GM21515 (cell line): ENCODE measurements at regions not wholly inside any gene's neighbourhood (a gene's known extent, or its start where the extent isn't known, plus 50 kb on each side); places are given as distances from the start of the nearest gene placed in this dataset.

Experiments
- ATAC-seq: cut with Tn5 transposase; IDR thresholded peaks from one replicate; pipeline ENCODE4 v1.9.1; 2021; ENCODE audit not compliant: unreplicated experiment

DNA sequence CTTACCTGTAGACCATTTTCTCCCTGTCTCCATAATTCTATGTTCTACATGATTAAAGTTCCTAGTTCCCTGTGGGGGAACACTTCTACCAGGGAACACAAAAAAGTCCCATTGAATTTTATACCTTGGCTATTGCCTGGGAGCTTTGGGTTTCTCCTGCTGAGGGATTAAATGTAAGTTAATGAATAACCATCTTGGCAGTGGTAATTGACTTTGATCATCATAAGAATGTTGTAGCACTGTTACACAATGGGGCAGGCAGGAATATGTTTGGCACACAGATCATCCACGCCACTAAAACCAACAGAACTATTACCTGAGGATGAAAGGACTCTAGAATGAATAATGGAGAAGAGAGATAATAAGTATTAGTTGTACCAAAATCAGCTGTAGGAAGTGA, 1106.2 kb upstream of the GJE1 start:
- ATAC-seq, result no peak

DNA sequence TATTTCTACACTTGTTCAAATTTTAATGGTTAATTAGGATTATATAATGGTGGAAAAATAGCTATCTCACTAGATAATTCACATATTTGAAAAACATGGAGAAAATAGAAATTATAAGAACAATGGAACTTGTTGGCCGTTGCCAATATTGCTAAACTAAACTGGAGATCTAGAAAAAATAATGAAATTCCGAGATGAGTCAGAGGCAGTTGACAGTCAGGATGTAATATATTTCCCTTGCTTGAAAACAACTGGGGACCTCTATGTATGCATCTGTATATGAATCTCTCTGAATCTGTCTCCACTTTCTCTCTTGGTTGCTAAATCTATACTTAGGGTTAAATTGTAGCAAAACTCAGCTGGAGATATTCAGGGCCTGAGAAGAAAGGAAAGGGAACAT, 1108.2 kb upstream of the GJE1 start:
- no peak for ATAC-seq

GRCh38 chr6:141017941-141018340, 1114.8 kb upstream of the GJE1 start:
- ATAC-seq, result no peak

DNA sequence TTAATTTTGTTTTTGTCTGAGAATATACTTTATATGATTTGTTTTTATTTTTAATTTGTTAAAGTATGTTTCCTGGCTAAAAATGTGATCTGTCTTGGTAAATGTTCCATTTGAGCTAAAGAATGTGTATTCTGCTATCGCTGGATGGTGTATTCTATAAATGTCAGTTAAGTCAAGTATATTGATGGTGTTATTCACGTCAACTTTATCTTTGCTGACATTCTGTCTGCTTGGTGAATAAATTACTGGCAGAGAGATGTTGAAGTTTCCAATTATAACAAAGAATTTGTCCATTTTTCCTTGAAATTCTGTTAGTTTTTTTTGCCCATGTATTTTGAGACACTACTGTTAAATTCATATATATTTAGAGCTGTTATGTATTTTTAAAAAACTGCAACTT, 1131.8 kb upstream of the GJE1 start:
- no peak for ATAC-seq

DNA sequence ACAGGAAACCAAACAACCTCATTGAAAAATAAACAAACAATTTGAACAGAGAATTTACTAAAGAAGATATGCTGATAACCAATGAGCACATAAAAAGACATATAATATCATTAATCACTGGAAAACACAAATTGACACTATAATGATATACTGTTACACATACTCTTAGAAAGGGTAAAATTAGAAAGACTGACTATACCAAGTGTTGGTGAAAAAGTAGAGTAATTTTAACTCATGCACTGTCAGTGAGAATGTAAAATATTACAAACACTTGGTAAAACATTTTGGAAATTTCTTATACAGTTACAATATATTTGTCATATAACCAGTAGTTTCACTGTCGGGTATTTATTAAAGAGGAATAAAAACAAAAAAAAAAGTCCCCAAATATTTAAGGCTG, 1139.2 kb upstream of the GJE1 start:
- ATAC-seq, result no peak

GRCh38 chr6:140992678-140993077, 1140.0 kb upstream of the GJE1 start:
- ATAC-seq, result no peak

DNA sequence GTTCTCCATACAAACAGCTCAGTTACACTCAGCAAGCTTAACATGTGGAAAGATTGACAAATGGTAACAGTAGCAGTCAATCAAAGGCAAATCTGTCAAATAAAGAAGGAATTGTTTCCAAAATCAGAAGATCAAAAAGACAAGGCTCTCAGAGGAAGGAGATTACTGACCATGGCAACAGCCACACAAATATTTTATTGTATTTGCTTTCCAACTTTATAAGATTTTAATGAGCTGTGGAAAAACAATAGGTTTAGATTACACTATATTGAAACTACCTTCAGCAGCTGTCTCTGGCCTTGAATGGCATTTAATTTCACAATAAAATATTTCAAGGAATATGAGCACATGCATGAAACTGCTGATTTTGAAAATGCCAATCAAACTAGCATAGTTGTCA, 1143.9 kb upstream of the GJE1 start:
- no peak for ATAC-seq

- no peak for ATAC-seq
Measured at GRCh38 chr6:140987364-140988155, 1145.2 kb upstream of the GJE1 start.

DNA sequence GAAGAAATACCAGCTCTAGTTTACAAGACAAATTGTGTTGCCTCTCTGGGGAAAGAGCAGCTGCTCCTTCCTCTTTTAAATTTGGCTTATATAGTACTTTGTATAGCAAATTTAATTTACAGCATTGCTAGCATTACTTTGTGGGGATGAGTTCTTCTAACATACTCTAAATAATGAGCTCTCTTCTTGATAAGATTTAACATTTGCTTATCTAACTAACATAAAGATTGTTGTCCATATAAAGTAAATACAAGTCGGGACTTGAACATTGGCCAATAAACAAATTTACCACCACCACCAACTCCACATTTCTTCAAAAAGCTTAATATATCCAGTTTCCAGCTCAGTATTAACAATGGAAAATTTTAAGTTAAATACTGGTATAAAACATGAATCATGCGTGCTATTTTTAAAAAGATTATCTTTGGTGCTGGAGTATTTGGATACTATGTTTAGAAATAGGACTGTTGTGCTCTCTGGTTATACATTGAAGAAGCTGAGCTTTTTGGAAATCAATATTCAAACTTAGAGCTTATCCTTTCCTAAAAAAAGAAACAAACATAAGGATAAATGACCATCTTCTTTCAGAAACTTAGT, 1146.9 kb upstream of the GJE1 start:
- no peak for ATAC-seq

GRCh38 chr6:140980265-140980887, 1152.3 kb upstream of the GJE1 start:
- ATAC-seq, result no peak

DNA sequence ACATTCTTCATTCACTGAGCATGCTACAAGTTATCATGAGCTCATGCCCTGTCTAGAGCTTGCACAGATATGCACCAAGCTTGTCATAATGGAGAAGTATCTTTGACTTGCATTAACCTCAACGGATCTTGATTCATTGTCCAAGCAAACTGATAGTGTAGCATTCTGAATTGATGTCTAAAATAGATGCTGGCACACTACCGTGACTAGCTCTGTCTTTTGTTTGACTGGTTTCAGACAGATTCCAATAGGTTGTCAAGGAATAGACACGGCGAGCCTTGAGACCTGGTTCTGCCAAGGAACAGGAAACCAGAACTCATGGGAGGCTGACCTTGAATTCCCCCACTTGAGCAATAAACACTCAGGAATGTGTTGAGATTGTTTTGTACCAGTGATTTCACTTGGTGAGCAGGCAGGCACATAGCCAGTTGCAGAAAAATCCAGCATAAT, 1153.1 kb upstream of the GJE1 start:
- ATAC-seq, result no peak

- ATAC-seq, result no peak
Measured at GRCh38 chr6:140977403-140977802, 1155.3 kb upstream of the GJE1 start.

DNA sequence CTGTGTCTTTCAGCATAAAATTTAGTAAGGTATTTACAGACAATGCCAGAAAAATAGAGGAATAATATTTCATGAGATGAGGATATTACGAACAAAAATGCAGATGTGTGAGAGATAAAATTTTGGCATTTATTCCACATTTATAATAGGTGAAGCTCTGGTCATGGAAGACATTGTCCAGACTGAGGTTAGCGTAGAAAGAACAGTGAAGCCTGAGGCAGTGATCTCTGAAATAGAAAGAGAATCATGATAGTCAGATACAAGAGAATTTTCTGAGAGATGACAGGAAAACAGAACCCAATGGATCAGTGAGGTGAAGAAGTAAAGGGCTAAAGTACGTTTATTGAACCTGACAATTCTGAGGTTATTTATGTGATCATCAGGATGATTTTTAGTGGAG, 1155.9 kb upstream of the GJE1 start:
- no peak for ATAC-seq

GRCh38 chr6:140970485-140970884, 1162.2 kb upstream of the GJE1 start:
- no peak for ATAC-seq

- ATAC-seq, result no peak
Measured at GRCh38 chr6:140968062-140968461, 1164.7 kb upstream of the GJE1 start.

DNA sequence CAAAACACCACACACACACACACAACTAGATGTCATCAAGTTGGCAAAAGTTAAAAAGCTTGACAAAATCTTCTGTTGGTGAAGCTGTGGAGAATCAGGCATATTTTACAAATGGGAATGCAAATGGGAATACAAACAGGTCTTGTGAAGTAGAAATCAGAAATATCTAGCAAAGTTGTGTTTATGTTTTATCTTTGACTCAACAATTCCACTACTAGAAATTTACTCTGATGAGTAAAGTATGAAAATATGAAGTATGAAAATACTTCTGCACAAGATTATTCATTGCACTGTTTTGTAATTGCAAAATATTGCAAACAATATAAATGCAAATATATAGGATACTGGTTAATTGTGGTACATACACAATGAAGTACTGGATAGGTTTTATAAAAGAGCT, 1166.0 kb upstream of the GJE1 start:
- ATAC-seq, result no peak

GRCh38 chr6:140960566-140960965, 1172.2 kb upstream of the GJE1 start:
- ATAC-seq, result no peak

GRCh38 chr6:140957386-140957785, 1175.3 kb upstream of the GJE1 start:
- ATAC-seq, result no peak

GRCh38 chr6:140956571-140957369, 1176.0 kb upstream of the GJE1 start:
- no peak for ATAC-seq

DNA sequence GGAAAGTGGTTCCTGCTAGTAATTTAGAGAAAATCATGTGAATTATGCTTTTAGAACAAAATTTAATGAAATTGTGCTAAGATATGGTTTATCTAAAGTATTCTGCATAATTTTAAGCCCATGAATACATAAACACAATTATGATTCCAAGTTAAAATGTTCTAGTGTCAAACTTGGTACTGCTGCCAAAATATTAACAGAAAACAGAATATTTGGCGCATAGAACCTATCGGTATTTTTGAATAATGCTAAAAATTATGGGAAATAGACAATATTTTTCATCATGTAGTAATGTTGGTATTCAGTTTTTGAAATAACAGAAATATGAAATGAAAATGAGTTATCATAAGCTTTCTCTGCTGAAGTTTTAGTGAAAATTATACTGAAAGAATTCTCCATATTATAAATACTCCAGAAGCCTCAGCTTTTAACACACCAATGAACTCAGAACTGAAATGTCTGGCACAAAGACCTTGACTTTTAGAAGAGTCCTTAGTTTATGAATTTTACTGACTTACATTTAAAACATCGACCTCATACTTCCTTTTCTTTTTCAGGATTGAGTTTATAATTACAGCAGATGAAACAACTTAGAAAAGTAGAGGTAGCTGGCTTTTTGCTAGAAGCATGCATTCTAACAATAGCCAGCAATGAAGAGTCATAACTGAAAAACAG, 1192.3 kb upstream of the GJE1 start:
- no peak for ATAC-seq

DNA sequence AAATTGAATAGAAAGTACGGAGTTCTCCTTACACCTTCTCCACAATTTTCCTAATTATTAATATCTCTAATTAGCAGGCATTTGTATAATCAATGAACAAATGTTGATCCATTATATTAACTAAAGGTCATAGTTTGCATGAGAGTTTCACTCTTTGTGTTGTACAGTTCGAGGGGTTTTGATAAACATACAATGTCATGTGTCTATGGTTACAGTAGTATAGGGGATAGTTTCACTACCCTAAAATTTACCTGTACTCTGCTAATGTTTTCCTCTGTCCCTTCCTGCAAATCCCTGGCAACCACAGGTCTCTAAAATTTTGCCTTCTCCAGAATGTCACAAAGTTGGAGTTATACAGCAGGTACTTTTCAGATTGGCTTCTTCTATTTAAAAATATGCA, 1199.8 kb upstream of the GJE1 start:
- ATAC-seq, result no peak
